Stimulated activated naive B cell treated with anti-CD40 and anti-IgM and Interleukin-4, amounts not matched to agents 10 μg/mL and 1 μg/mL and 100 μg/mL, for 72 hours (primary cell): ENCODE measurements at regions not wholly inside any gene's neighbourhood (a gene's known extent, or its start where the extent isn't known, plus 50 kb on each side); places are given as distances from the start of the nearest gene placed in this dataset.
"Not testable (repeated sequence)": the region's sequence is repeated elsewhere in the genome, so short reads cannot be mapped to it uniquely, and the experiment has no call there.

Experiments
- ATAC-seq, 2 donors: fragments of 150-1000 bp; cut with Tn5 transposase; replicated peaks; 2 replicates each; pipeline ENCODE4 v1.10.0; 2021; ENCODE audit warnings: moderate library complexity in 1 of 2
- DNase-seq: peaks from one replicate; pipeline ENCODE4 v3.0.0; 2021
- H3K27ac Mint-ChIP-seq: one replicate; pipeline ENCODE4 v1.8.0; 2022; ENCODE audit warnings: mild to moderate bottlenecking, mixed read lengths
- H3K27me3 Mint-ChIP-seq, 2 donors: one replicate each; pipeline ENCODE4 v1.8.0; 2022; ENCODE audit warnings: mixed read lengths in 2 of 2
- H3K36me3 Mint-ChIP-seq, 2 donors: one replicate each; pipeline ENCODE4 v1.8.0; 2022; ENCODE audit warnings: mixed read lengths in 2 of 2, mild to moderate bottlenecking in 1 of 2
- H3K4me1 Mint-ChIP-seq, 2 donors: one replicate each; pipeline ENCODE4 v1.8.0; 2022; ENCODE audit warnings: mixed read lengths in 2 of 2, mild to moderate bottlenecking in 1 of 2
- H3K4me3 Mint-ChIP-seq, 2 donors: one replicate each; pipeline ENCODE4 v1.8.0; 2022; ENCODE audit warnings: mild to moderate bottlenecking in 2 of 2, mixed read lengths in 2 of 2, moderate library complexity in 1 of 2
- H3K9me3 Mint-ChIP-seq, 2 donors: one replicate each; pipeline ENCODE4 v1.8.0; 2022; ENCODE audit warnings: mixed read lengths in 2 of 2, mild to moderate bottlenecking in 1 of 2

DNA sequence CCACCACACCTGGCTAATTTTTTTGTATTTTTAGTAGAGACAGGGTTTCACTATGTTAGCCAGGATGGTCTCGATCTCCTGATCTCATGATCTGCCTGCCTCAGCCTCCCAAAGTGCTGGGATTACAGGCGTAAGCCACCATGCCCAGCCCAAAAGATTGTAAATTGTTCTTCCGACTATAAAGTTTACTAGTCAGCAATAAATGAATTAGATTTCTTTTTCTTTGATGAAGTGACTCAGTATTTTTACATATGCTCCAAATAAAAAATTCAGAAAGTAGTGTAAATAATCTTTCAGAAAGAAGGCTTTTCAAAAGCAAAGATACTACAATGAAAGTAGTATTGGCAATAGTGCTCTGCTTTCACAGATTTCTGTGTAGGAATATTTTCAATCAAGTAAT, 1680.9 kb downstream of the MRPL39 start:
- not testable (repeated sequence) for H3K27me3 Mint-ChIP-seq, H3K36me3 Mint-ChIP-seq, H3K27ac Mint-ChIP-seq, H3K9me3 Mint-ChIP-seq, ATAC-seq, H3K4me3 Mint-ChIP-seq, DNase-seq
- H3K4me1 Mint-ChIP-seq: peaks cover 12 to 30% of the 10 kb centered on the region in 2 donors

DNA sequence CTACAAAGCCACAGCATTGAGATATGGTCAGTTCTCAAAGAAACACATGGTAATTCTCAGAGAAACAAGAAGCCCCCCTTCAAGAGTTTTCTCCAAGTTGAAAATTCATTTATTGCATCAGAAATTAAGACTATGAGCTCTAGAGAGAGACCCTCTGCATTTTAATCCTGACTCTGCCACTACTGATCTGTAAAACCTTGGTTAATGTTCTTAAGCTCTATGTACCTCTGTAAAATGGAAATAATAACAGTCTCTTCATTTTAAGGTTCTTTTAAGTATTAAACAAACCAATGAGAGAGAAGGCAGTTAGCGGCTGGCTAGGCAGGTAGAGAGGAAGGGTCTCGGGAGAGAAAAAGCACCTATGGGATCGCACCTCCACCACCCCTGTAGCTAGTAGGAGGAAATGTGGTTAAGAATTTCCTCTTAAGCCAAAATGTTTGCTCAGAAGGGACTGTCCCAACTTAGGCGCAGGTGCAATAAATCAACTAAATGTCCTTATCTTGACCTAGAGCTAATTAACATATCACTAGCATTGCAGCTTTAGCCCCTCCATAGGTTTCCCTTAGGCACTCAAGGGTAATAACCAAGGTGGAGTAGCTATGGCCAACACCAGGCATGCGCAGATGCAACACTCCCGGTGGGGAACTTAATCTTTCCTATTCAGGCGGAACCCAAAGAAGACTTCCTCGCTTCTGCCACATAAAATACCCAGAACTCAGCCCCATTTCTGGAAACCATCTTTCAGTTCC, 1685.4 kb downstream of the MRPL39 start:
- ATAC-seq: peak; percentile 87 to 91

DNA sequence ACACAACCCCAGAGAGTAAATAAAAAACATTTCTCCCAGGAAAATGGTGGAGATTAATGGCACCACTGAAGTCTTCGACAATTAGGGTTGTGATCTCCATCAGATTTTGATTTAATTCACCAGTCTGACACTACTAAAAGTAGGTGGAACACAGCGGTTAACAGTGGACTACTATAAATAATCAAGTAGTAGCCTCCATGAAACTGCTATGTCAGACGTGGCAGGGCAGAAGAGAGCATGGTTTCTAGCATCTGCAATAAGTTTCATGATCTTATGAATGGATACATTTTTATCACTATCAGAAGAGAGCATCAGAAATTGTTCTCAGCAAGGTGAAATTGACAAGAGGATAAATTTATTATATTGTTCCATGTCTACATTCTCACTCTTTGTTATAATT, 1706.6 kb downstream of the MRPL39 start:
- no peak overlapping the region for H3K27ac Mint-ChIP-seq
- no peak overlapping the region for H3K4me3 Mint-ChIP-seq
- H3K4me1 Mint-ChIP-seq: peaks cover 5 to 7% of the 10 kb centered on the region in 2 donors
- ATAC-seq (no peak), DNase-seq (no peak)
- H3K9me3 Mint-ChIP-seq: peaks cover 11 to 12% of the 10 kb centered on the region in 2 donors
- H3K27me3 Mint-ChIP-seq: no peaks in the 10 kb centered on the region
- H3K36me3 Mint-ChIP-seq: peaks cover 5 to 6% of the 10 kb centered on the region in 2 donors

More for the DNA sequence above, 1685.4 kb downstream of the MRPL39 start:
- peaks cover 0 to 3% of the 10 kb centered on the region in 2 donors for H3K36me3 Mint-ChIP-seq
- H3K9me3 Mint-ChIP-seq: peaks cover 4 to 5% of the 10 kb centered on the region in 2 donors
- H3K4me3 Mint-ChIP-seq: peak overlapping the region; percentile 38 to 41
- H3K4me1 Mint-ChIP-seq: peaks cover 17 to 36% of the 10 kb centered on the region in 2 donors
- no peaks in the 10 kb centered on the region for H3K27me3 Mint-ChIP-seq
- DNase-seq: peak; percentile 41
- peak overlapping the region; percentile 69 for H3K27ac Mint-ChIP-seq

DNA sequence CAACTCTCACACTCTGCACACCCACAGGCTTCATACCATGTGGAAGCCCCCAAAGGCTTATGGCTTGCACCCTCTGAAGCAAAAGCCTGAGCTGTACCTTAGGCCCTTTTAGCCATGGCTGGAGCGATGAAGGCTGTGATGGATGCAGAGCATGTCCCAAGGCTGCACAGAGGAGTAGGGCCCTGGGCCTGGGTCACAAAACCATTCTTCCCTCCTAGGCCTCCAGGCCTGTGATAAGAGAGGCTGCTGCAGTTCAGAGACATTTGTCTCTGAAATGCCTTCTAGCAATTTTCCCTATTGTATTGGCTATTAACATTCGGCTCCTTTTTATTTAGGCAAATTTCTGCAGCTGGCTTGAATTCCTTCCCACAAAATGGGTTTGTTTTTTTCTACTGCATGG, 1707.7 kb downstream of the MRPL39 start:
- Mint-ChIP-seq H3K27ac (no peak overlapping the region), H3K9me3 (peaks cover 11 to 12% of the 10 kb centered on the region in 2 donors), H3K27me3 (no peaks in the 10 kb centered on the region), H3K36me3 (peaks cover 5 to 6% of the 10 kb centered on the region in 2 donors), H3K4me1 (peaks cover 5 to 7% of the 10 kb centered on the region in 2 donors), H3K4me3 (no peak overlapping the region)
- ATAC-seq: no peak
- no peak for DNase-seq

DNA sequence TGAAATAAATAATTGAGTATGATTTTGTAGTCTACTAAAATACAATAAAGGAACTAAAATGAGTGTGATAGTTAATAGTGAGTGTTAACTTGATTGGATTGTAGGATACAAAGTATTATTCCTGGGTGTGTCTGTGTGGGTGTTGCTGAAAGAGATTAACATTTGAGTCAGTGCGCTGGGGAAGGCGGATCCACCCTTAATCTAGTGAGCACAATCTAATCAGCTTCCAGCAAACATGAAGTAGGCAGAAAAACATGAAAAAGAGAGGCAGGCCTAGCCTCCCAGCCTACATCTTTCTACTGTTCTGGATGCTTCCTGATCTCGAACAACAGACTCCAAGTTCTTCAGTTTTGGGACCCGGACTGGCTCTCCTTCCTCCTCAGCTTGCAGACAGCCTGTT, 1716.6 kb downstream of the MRPL39 start:
- peaks cover 0 to 2% of the 10 kb centered on the region in 2 donors for H3K36me3 Mint-ChIP-seq
- DNase-seq (no peak), ATAC-seq (no peak)
- no peaks in the 10 kb centered on the region for H3K27me3 Mint-ChIP-seq
- H3K4me3 Mint-ChIP-seq: no peak overlapping the region
- H3K27ac Mint-ChIP-seq: no peak overlapping the region
- peaks cover 4 to 6% of the 10 kb centered on the region in 2 donors for H3K9me3 Mint-ChIP-seq
- peaks cover 3 to 21% of the 10 kb centered on the region in 2 donors for H3K4me1 Mint-ChIP-seq

DNA sequence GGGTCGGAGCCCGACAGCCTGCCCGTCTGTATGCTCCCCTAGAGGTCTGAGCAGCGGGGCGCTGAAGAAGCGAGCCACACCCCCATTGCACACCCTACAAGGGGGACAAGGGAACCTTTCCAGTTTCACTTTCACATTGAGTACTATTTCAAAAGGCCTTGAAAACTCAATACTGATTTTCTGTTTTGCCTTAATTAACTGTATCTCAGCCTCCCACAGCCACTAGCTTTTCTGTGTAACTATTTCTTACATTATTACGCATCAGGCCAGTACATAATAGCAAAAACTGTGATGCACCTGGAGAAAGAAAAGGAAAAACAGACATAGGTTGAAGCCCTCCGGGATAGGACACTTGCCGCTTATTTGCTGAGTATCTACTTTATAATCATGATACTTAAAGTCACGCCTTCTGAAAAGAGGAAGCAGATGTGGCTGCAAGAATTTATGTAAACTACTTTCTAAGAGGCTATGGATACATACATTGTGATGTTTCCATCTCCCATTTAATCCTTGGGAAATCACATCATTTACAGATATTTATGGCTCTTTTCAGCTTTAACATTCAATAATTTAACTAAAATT, 1719.5 kb downstream of the MRPL39 start:
- ATAC-seq (peak; percentile 90 to 93), DNase-seq (no peak)
- Mint-ChIP-seq H3K36me3 (peaks cover 0 to 2% of the 10 kb centered on the region in 2 donors), H3K4me3 (peak overlapping the region; percentile 75 to 79), H3K4me1 (peaks cover 2 to 21% of the 10 kb centered on the region in 2 donors), H3K27me3 (no peaks in the 10 kb centered on the region), H3K27ac (peak overlapping the region; percentile 76), H3K9me3 (peaks cover 4 to 6% of the 10 kb centered on the region in 2 donors)

DNA sequence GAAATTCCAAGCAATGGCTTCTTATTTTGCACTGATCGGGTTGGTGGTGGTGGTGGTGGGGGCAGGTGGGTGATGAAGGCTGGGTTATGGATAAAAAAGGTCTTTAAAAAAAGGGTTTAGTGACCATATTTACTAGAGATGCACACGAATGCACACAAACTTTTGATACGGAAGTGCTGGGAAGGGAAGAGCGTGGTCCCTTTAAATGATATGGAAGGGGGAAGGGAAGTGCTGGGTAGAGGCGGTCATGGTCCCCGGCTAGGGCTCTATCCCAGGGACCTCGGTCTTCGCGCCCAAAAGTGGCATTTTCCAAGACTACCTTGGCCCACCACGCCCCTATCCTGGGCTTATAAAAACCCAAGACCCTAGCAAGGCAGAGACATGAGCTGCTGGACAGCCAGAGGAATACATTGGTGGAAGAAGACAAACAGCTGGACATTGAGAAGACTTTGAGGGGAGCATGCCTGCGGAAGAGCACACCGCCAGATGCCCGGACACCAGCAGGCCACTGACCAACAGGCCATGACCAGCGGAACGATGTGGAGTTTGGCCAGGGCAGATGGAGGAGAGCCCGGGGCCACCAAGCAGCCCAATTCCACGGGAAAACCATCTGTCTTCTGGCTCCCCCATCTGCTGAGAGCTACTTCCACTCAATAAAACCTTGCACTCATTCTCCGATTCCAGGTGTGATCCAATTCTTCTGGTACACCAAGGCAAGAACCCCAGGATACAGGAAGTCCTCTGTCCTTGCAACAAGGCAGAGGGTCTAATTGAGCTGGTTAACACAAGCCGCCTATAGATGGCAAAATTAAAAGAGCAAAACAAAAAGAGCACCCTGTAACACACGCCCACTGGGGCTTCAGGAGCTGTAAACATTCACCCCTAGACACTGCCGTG, 1720.2 kb downstream of the MRPL39 start:
- H3K4me3 Mint-ChIP-seq: peak overlapping the region; percentile 75 to 79
- peaks cover 2 to 21% of the 10 kb centered on the region in 2 donors for H3K4me1 Mint-ChIP-seq
- H3K27ac Mint-ChIP-seq: peak overlapping the region; percentile 76
- no peaks in the 10 kb centered on the region for H3K27me3 Mint-ChIP-seq
- peaks cover 4 to 6% of the 10 kb centered on the region in 2 donors for H3K9me3 Mint-ChIP-seq
- no peak for ATAC-seq
- peaks cover 0 to 2% of the 10 kb centered on the region in 2 donors for H3K36me3 Mint-ChIP-seq
- DNase-seq: peak; percentile 19

DNA sequence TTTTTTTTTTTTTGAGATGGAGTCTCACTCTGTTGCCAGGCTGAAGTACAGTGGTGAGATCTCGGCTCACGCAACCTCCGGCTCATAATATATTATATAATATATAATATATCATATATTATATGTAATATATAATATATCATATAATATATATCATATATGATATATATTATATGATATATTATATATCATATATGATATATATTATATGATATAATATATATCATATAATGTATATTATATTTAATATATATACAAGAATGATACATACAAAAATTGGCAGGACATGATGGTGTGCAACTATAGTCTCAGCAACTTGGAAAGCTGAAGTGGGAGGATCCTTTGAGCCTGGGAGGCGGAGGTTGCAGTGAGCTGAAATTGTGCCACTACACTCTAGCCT, 1725.5 kb downstream of the MRPL39 start:
- H3K27me3 Mint-ChIP-seq: no peaks in the 10 kb centered on the region
- peaks cover 2% of the 10 kb centered on the region in 2 donors for H3K4me1 Mint-ChIP-seq
- H3K27ac Mint-ChIP-seq: no peak overlapping the region
- H3K9me3 Mint-ChIP-seq: peaks cover 2% of the 10 kb centered on the region in 2 donors
- no peak for ATAC-seq
- H3K36me3 Mint-ChIP-seq: no peaks in the 10 kb centered on the region
- no peak for DNase-seq
- H3K4me3 Mint-ChIP-seq: no peak overlapping the region

DNA sequence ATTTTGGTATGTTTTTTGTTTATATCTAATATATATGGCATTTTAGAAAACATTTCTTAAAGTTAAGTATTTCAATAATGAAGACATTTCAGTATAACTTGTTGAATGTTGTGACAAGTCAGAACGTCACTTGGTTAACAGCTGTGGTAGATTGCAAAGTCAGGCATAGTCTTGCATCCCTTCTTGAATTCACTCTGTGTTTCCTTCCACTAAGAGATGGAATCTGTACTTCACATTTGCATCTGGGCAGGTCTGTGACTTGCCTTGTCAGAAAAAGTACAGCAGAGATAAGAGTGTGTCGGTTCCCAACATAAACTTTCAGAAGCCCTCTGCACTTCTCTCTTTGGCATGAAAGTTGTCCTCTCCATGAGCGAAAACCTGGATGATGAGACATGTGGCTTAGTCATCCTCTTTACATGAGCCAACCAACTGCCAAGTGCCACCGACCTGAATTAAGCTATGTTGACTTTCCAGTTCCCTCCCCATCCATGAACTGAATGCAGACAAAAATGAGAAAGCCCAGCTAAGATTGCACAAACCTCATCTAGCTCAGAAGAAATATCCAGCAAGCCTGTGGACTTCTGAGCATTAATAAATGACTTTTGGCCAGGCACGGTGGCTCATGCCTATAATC, 1730.2 kb downstream of the MRPL39 start:
- Mint-ChIP-seq H3K9me3 (no peaks in the 10 kb centered on the region), H3K27ac (no peak overlapping the region), H3K4me3 (no peak overlapping the region), H3K36me3 (no peaks in the 10 kb centered on the region), H3K27me3 (no peaks in the 10 kb centered on the region), H3K4me1 (peaks cover 0 to 3% of the 10 kb centered on the region in 2 donors)
- no peak for ATAC-seq
- no peak for DNase-seq

DNA sequence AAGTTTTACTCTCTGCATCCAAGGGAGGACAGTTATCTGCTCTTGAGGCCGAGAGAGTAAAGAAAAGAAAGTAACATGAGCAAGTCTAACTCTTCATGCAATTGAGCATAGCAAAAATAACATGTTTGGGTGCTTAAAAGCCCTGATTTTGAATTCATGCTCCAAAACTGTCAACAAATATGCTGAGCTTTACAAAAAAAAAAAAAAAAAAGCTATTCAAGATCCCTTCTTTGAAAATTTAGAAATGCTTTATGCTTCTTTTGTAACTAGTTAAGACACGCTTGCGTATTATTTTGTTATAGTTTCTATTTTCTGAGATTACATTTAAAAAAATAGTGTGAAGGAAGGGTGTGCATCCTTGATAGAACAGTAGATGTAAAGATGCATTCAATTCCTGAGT, 1733.0 kb downstream of the MRPL39 start:
- ATAC-seq (no peak), DNase-seq (no peak)
- Mint-ChIP-seq H3K36me3 (no peaks in the 10 kb centered on the region), H3K4me3 (no peak overlapping the region), H3K27ac (no peak overlapping the region), H3K9me3 (peaks cover 0 to 3% of the 10 kb centered on the region in 2 donors), H3K27me3 (no peaks in the 10 kb centered on the region), H3K4me1 (peaks cover 4 to 6% of the 10 kb centered on the region in 2 donors)

DNA sequence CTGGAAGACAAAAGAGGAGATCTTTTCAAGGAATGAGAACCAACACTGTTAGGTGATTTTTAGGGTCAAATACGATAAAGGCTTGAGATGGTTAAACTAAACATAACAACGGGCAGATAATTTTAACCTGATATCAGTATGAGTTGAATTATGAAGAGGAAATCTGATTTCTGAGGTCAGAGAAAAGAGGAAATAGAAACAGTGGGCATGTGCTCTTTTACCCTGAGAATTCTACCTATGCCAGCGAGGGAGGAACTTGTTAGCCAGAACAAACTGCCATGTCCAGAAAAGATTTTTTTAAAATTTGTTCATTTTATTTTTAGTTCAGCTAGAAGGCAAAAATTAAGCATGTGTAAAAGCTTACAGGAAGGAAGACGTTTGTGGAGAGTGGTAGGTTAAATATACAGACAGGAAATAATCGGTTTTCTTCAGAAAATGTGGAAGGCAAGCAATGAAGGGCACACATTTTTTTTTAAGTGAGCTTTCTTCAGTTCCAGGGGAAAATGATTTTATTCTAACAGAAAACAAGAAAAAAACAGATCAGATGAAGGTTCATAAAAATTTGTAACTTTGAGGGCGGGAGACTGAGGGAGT, 1745.3 kb downstream of the MRPL39 start:
- Mint-ChIP-seq H3K9me3 (peaks cover 3 to 4% of the 10 kb centered on the region in 2 donors), H3K4me1 (peaks cover 12 to 47% of the 10 kb centered on the region in 2 donors), H3K36me3 (peaks cover 0 to 3% of the 10 kb centered on the region in 2 donors), H3K4me3 (peak overlapping the region; percentile 0 to 36), H3K27ac (peak overlapping the region; percentile 15), H3K27me3 (no peaks in the 10 kb centered on the region)
- no peak for DNase-seq
- peak; percentile 96 for ATAC-seq

DNA sequence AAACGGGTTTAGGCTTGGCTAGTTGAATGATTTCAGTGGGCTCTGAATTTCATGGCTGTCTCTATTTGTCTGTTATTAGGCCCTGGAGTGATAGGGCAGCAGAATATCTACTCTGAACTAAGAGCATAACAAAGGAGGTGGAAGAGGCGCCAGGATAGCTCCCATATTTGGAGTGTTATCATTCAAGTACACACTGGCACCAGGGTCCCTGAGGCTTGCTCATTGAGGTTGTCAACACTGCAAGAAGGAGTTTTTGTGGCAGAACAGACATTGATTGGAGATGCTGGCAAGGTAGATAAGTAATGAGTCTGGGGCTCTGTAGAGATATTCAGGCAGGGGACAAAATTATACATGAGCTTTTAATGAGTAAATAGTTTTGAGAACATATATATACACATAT, 1748.4 kb downstream of the MRPL39 start:
- peaks cover 1 to 4% of the 10 kb centered on the region in 2 donors for H3K9me3 Mint-ChIP-seq
- no peaks in the 10 kb centered on the region for H3K36me3 Mint-ChIP-seq
- no peak overlapping the region for H3K4me3 Mint-ChIP-seq
- no peak overlapping the region for H3K27ac Mint-ChIP-seq
- no peak for ATAC-seq
- H3K4me1 Mint-ChIP-seq: peaks cover 18 to 49% of the 10 kb centered on the region in 2 donors
- H3K27me3 Mint-ChIP-seq: no peaks in the 10 kb centered on the region
- no peak for DNase-seq

DNA sequence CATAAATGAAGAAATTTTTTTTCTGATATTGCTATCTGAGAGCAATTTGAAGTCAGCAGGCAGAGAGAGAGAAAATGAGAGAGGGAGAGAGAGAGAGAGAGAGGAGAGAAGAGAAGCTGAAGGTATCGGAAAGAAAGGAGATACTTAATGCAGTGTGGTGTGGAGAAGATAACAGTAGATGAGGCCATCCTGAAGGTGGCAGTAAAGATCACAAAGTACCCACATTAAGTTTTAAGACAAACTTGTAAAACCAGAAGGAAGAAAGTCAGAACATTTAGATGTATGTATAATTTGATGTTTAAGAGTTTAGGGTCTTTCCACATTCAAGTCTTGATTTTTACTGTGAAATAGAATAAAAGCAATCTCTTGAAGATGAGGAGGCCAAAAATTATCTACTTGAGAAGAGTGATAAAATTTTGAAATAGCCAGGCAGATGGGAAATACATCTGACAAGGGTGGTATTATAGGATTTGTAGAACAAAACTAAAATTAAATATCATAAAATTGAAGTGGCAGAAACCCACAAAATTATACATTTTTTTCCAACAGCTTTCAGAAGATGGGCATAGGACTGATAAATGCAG, 1753.4 kb downstream of the MRPL39 start:
- no peak overlapping the region for H3K27ac Mint-ChIP-seq
- no peaks in the 10 kb centered on the region for H3K36me3 Mint-ChIP-seq
- no peak for DNase-seq

More for the DNA sequence above, 1753.4 kb downstream of the MRPL39 start:
- no peaks in the 10 kb centered on the region for H3K27me3 Mint-ChIP-seq
- peaks cover 8 to 27% of the 10 kb centered on the region in 2 donors for H3K4me1 Mint-ChIP-seq
- H3K9me3 Mint-ChIP-seq: peaks cover 0 to 1% of the 10 kb centered on the region in 2 donors
- peak; percentile 87 to 91 for ATAC-seq
- H3K4me3 Mint-ChIP-seq: no peak overlapping the region
